GM13977 (cell line): ENCODE measurements at regions not wholly inside any gene's neighbourhood (a gene's known extent, or its start where the extent isn't known, plus 50 kb on each side); places are given as distances from the start of the nearest gene placed in this dataset.

Experiments used
- DNase-seq: peaks from one replicate; pipeline ENCODE4 v3.0.0; 2012; ENCODE audit warnings: low spot score
- in situ Hi-C: fragments of 300-500 bp; cut with MboI; formaldehyde crosslinking; loops from one replicate; pipeline ENCODE4 v1.12.0; 2022; ENCODE audit warnings: low sequenced_read_pairs, low pct_unique_long_range_greater_than_20kb, mixed read lengths, inconsistent platforms; ENCODE audit not compliant: unreplicated experiment
- TF ChIP-seq, protein P1 (sequence below): IDR thresholded peaks from 2 replicates; pipeline ENCODE4 v1.5.1; 2012; ENCODE audit warnings: mild to moderate bottlenecking, control low read depth; ENCODE audit not compliant: insufficient read depth; ENCODE audit errors: extremely low read depth, missing control alignments

DNA sequence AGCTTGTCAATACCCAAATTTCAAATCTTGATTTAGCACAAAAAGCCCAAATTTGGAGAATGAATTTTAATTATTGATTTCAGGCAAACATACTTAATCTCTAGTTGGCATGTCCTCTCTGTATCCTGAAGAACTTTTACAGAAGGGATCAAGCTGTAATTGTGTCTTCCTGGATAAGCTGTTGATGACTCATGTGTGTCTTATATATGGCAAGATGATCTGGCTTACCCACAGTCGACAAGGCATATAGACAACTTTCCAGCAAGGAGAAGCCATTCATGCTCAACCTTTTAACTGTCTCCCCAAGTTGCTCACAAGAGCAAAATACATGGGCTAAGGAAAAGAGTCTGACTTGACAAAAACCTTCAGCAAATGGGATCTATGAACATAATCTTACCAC lies 112.5 kb upstream of the SLCO6A1 start:
- TF ChIP-seq, protein P1, sequence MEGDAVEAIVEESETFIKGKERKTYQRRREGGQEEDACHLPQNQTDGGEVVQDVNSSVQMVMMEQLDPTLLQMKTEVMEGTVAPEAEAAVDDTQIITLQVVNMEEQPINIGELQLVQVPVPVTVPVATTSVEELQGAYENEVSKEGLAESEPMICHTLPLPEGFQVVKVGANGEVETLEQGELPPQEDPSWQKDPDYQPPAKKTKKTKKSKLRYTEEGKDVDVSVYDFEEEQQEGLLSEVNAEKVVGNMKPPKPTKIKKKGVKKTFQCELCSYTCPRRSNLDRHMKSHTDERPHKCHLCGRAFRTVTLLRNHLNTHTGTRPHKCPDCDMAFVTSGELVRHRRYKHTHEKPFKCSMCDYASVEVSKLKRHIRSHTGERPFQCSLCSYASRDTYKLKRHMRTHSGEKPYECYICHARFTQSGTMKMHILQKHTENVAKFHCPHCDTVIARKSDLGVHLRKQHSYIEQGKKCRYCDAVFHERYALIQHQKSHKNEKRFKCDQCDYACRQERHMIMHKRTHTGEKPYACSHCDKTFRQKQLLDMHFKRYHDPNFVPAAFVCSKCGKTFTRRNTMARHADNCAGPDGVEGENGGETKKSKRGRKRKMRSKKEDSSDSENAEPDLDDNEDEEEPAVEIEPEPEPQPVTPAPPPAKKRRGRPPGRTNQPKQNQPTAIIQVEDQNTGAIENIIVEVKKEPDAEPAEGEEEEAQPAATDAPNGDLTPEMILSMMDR, result no peak
- no peak for DNase-seq

DNA sequence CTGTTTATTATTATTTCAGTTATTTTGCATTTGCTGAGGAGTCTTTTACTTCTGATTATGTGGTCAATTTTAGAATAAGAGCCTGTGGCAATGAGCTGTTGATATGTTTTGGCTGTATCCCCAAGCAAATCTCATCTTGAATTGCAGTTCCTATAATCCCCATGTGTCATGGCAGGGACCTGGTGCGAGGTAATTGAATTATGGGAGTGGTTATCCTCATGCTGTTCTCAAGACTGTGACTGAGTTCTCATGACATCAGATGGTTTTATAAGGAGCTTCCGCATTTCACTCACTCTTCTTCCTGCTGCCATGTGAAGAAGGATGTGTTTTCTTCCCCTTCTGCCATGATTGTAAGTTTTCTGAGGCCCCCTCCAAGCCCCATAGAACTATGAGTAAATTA lies 114.9 kb upstream of the SLCO6A1 start:
- no peak for DNase-seq
- TF ChIP-seq, protein P1, result no peak
- in situ Hi-C loops, result no loop called here

More for the DNA sequence above, 112.5 kb upstream of the SLCO6A1 start:
- in situ Hi-C loops, result no loop called here

DNA sequence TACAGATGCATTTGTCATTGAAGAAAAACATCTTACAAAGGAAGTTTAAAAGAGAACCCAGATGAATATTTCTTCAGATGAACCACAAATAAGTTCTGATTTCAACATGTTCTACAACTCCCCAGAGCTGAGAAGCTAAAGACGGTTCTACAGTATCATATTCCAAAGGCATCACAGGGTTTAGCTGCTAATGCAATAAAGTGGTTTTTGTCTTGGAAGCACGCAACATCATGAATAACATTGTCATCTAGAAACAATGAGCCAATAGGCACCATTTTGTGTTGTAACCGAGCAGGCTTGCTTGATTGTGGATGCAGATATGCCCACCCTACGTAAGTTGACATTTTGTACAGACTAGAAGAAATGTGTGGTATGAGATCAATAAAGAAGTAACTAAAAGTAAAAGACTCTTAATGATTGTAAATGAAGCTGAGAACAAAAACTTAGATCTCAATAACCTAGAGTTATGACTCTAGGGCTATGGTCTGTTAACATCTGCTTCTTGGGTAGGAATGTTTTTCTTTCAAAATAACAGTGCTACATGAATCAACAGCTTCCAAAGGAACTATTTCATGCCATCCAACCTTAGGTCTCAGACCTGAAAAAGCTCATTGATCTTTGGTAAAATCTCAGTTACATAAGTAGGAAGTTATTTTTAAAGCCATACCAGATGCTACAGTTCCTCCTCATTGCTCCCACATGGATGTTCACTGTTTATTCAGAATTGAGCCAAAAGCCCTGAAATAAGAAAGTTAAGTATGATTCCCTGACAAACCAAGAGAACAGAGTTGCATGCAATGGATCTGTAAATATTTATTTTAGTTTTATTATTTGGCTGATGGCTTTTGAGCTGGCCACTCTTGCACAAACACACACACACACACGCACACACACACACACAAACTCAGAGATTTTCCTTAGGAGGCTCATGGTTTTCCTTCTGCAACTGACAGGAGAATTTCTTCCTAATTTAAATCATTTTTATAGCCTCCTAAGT lies 118.7 kb upstream of the SLCO6A1 start:
- no peak for DNase-seq
- TF ChIP-seq, protein P1, result no peak
- in situ Hi-C loops, result no loop called here

DNA sequence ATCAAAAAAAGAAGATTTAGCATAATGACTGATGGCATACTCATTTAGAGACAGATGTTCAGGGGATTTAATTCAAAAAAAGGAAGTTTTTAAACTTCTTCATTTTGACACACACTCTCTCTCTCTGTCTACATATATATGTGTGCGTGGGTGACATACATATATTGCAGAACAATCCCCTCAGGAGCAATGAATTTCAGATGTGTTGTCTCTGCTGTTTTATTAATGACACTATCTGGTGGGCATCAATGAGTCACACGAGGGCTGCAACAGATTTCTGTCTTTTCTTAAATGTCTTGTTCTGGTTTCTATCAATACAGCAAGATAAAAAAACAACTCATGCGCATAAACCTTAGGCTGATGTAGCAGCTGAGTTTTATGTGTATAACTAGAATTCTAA lies 123.5 kb upstream of the SLCO6A1 start:
- TF ChIP-seq, protein P1, result no peak
- DNase-seq, result no peak
- in situ Hi-C loops, result no loop called here

DNA sequence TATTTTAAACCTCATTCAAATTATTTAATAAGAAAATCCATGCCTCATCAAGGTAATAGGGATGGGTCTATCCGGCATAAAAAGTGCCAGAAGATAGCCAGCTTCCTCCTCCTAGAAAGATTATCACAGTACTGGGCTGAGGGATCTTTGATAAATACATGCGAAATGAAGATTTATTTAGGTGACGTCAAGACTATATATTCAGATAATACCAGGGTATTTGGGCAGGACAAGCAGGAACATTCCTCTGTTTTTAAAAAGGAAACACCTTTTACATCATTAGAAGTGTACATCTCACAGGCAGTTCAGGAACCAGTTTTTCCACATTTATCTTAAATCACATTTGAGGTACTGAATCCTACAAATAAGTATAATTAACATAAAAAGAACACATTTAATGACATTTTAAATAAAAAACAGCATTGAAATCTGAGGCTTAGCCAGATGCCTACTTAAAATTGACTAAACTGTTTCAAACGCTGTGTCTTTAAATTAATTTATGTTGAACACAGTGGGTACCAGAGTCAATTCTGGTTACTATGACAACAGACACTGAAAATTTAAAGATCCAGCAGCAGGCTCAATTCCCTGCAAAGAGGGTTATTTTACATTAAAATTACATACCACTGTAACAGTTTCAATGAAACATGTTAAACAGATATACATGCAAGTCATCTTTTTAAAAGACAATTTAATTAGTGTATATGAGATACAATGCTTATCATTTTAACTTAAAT lies 124.7 kb upstream of the SLCO6A1 start:
- TF ChIP-seq, protein P1, result no peak
- in situ Hi-C loops, result no loop called here
- no peak for DNase-seq

DNA sequence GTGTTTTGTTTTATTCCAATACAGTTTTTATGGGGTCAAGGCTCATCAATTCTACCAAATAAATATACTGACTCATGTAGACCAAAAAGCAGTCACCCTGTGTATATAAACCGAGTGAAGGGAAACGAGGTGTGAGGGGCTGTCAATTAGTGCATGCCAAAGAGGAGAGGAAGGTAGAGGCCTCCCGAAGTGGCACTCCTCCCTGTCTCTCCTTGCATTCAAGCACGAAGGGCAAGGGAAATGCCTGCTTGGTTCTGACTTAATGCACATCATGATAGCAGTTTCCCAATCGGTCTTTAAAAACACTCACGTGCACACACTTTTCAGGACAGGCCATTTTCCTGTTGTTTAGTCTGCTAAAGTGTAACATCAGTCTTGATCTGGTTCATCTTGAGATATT lies 125.6 kb upstream of the SLCO6A1 start:
- TF ChIP-seq, protein P1, result no peak
- in situ Hi-C loops, result no loop called here
- DNase-seq, result no peak
